Transverse colon (tissue), 3 donors: ENCODE measurements at regions not wholly inside any gene's neighbourhood (a gene's known extent, or its start where the extent isn't known, plus 50 kb on each side); places are given as distances from the start of the nearest gene placed in this dataset.

Experiments
- CTCF ChIP-seq, 5 experiments: fragments of 200-600 bp in 3 of 5; fragments of 450-650 bp in 2 of 5; sonication (generic) in 3 of 5; IDR thresholded peaks; 1 replicate in 2 of 5; 2 replicates in 3 of 5; pipeline ENCODE4 v1.5.1; 2016 to 2017; ENCODE audit warnings: antibody characterized with exemption in 5 of 5, inconsistent platforms in 3 of 5, mild to moderate bottlenecking in 2 of 5, moderate library complexity in 1 of 5
- POLR2A ChIP-seq: fragments of 450-650 bp; IDR thresholded peaks from one replicate; pipeline ENCODE4 v1.6.1; 2016; ENCODE audit warnings: antibody characterized with exemption, mild to moderate bottlenecking, moderate library complexity

DNA sequence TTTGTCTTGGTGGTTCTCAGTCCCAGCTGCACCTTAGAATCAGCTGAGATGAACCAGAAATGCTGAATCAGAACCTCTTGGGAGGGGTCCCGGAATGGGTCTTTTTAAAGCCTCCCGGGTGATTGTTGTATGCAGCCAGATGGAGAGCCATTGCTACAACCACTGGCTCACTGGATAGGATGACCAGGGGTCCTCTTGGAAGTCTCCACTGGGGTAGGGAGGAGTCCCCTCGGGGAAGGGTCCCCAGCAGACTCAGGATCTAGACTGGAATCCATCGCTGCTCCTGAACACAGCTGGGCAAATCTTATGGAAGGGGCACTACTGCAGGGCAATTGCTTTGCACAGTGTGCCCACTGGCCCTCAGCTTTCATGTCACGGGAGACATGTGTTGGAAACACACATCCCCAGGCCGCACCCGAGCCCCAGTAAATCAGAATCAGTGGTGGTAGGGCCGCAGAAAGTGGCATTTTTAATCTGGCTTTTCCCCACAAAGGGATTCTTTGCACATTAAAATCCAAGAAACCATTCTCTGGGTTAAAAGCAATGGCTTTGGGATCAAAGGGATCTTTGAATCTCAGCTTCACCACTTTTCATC, 117.3 kb downstream of the IRX5 start:
- no peak for TF ChIP-seq CTCF (IDR thresholded peaks at IDR 0.05)
- no peak for TF ChIP-seq POLR2A
